ENCODE measurements at regions not wholly inside any gene's neighbourhood (a gene's known extent, or its start where the extent isn't known, plus 50 kb on each side); places are given as distances from the start of the nearest gene placed in this dataset.

- no peaks in the 10 kb centered on the region for H3K36me3 Mint-ChIP-seq
- H3K4me1 Mint-ChIP-seq: peaks cover 25% of the 10 kb centered on the region
- POLR2A ChIA-PET: no interaction called here
- DNase-seq (ENCODE audit: low spot score) (no peak), ATAC-seq (no peak)
- TF ChIP-seq ZNF416 (CRISPR knock-in tag; IDR thresholded peaks at IDR 0.05) (no peak), MAX (CRISPR knock-in tag; IDR thresholded peaks at IDR 0.05) (no peak), NFATC4 (CRISPR knock-in tag; IDR thresholded peaks at IDR 0.05) (no peak), ELF4 (CRISPR knock-in tag; IDR thresholded peaks at IDR 0.05; ENCODE audit: low read depth) (no peak), FOXK1 (CRISPR knock-in tag; IDR thresholded peaks at IDR 0.05) (no peak), CBFB (CRISPR knock-in tag; IDR thresholded peaks at IDR 0.05; ENCODE audit: low read depth) (no peak), GRHL2 (CRISPR knock-in tag; IDR thresholded peaks at IDR 0.05; ENCODE audit: insufficient replicate concordance, severe bottlenecking) (no peak), SMAD4 (CRISPR knock-in tag; IDR thresholded peaks at IDR 0.05) (no peak), ZNF232 (CRISPR knock-in tag; IDR thresholded peaks at IDR 0.05) (no peak), RORB (CRISPR knock-in tag; IDR thresholded peaks at IDR 0.05) (no peak)
- TF ChIP-seq, protein P1, sequence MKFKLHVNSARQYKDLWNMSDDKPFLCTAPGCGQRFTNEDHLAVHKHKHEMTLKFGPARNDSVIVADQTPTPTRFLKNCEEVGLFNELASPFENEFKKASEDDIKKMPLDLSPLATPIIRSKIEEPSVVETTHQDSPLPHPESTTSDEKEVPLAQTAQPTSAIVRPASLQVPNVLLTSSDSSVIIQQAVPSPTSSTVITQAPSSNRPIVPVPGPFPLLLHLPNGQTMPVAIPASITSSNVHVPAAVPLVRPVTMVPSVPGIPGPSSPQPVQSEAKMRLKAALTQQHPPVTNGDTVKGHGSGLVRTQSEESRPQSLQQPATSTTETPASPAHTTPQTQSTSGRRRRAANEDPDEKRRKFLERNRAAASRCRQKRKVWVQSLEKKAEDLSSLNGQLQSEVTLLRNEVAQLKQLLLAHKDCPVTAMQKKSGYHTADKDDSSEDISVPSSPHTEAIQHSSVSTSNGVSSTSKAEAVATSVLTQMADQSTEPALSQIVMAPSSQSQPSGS (CRISPR knock-in tag; IDR thresholded peaks at IDR 0.05; ENCODE audit: borderline replicate concordance, low read depth): no peak
- H3K9me3 Mint-ChIP-seq: no peaks in the 10 kb centered on the region
- CTCF ChIA-PET: no interaction called here
- H3K4me3 Mint-ChIP-seq: no peak overlapping the region
- H3K27ac Mint-ChIP-seq: no peak overlapping the region
- H3K27me3 Mint-ChIP-seq (ENCODE audit: low read depth): no peaks in the 10 kb centered on the region; the same call in 1 of the 2 replicates
These were observed 1102.8 kb downstream of the BCL11B start for GRCh38 chr14:98169170-98169587.

DNA sequence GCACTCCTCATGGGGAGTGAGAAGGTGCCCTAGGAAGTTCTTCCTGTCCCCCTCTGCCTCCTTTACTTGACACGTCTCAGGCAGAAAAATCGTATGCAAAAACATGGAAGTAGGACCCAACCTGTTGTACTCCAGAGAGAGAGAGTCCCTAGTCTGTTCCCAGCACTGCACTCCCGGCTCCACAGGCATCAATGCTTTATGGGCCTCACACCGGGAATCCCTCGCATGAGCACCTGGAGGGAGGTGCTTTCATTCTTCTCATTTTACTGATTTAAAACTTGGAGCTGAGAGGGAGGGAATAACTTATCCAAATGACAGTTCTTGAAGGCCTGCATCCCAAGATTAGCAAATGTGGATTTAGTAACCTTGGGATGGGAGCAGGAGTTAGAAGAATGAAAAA lies 1101.4 kb downstream of the BCL11B start:
- Mint-ChIP-seq H3K9me3 (no peaks in the 10 kb centered on the region), H3K36me3 (no peaks in the 10 kb centered on the region), H3K4me3 (no peak overlapping the region), H3K4me1 (peaks cover 25% of the 10 kb centered on the region), H3K27ac (no peak overlapping the region), H3K27me3 (ENCODE audit: low read depth) (no peaks in the 10 kb centered on the region)
- POLR2A ChIA-PET: no interaction called here
- TF ChIP-seq ZNF423 (CRISPR knock-in tag; IDR thresholded peaks at IDR 0.05): 0 out of 2 replicates have a peak, but pooled peaks have one; percentile 11
- TF ChIP-seq, protein P2, sequence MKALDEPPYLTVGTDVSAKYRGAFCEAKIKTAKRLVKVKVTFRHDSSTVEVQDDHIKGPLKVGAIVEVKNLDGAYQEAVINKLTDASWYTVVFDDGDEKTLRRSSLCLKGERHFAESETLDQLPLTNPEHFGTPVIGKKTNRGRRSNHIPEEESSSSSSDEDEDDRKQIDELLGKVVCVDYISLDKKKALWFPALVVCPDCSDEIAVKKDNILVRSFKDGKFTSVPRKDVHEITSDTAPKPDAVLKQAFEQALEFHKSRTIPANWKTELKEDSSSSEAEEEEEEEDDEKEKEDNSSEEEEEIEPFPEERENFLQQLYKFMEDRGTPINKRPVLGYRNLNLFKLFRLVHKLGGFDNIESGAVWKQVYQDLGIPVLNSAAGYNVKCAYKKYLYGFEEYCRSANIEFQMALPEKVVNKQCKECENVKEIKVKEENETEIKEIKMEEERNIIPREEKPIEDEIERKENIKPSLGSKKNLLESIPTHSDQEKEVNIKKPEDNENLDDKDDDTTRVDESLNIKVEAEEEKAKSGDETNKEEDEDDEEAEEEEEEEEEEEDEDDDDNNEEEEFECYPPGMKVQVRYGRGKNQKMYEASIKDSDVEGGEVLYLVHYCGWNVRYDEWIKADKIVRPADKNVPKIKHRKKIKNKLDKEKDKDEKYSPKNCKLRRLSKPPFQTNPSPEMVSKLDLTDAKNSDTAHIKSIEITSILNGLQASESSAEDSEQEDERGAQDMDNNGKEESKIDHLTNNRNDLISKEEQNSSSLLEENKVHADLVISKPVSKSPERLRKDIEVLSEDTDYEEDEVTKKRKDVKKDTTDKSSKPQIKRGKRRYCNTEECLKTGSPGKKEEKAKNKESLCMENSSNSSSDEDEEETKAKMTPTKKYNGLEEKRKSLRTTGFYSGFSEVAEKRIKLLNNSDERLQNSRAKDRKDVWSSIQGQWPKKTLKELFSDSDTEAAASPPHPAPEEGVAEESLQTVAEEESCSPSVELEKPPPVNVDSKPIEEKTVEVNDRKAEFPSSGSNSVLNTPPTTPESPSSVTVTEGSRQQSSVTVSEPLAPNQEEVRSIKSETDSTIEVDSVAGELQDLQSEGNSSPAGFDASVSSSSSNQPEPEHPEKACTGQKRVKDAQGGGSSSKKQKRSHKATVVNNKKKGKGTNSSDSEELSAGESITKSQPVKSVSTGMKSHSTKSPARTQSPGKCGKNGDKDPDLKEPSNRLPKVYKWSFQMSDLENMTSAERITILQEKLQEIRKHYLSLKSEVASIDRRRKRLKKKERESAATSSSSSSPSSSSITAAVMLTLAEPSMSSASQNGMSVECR (CRISPR knock-in tag; IDR thresholded peaks at IDR 0.05; ENCODE audit: borderline replicate concordance): no peak
- CTCF ChIA-PET: no interaction called here
- no peak for DNase-seq (ENCODE audit: low spot score)
- no peak; the same call in 1 of the 2 replicates for ATAC-seq

- no peak for TF ChIP-seq IRF1 (CRISPR knock-in tag; IDR thresholded peaks at IDR 0.05)
- Mint-ChIP-seq H3K4me1 (peaks cover 25% of the 10 kb centered on the region), H3K4me3 (no peak overlapping the region), H3K36me3 (no peaks in the 10 kb centered on the region), H3K9me3 (no peaks in the 10 kb centered on the region), H3K27me3 (ENCODE audit: low read depth) (no peaks in the 10 kb centered on the region), H3K27ac (no peak overlapping the region)
- DNase-seq (ENCODE audit: low spot score) (no peak), ATAC-seq (no peak)
- ChIA-PET POLR2A (no interaction called here), CTCF (no interaction called here)
These were observed 1100.3 kb downstream of the BCL11B start for GRCh38 chr14:98171654-98172053.

All from WTC11 (cell line).